Smooth muscle cell of the brain vasculature (primary cell): ENCODE measurements at regions not wholly inside any gene's neighbourhood (a gene's known extent, or its start where the extent isn't known, plus 50 kb on each side); places are given as distances from the start of the nearest gene placed in this dataset.

Source experiments
- DNase-seq: peaks from one replicate; pipeline ENCODE4 v3.0.0-alpha.2; 2012; ENCODE audit warnings: low read depth, low spot score

- DNase-seq, result no peak
Measured at GRCh38 chr6:18335948-18336347, 51.2 kb upstream of the RNF144B start.

- DNase-seq, result no peak
Measured at GRCh38 chr6:18334251-18334650, 52.9 kb upstream of the RNF144B start.

GRCh38 chr6:18330548-18331081 lies 56.5 kb upstream of the RNF144B start:
- no peak for DNase-seq

GRCh38 chr6:18329776-18330175 lies 57.4 kb upstream of the RNF144B start:
- DNase-seq, result no peak

GRCh38 chr6:18328540-18328939 lies 58.6 kb upstream of the RNF144B start:
- no peak for DNase-seq

GRCh38 chr6:18328070-18328469 lies 59.1 kb upstream of the RNF144B start:
- no peak for DNase-seq

- no peak for DNase-seq
Measured at GRCh38 chr6:18327626-18328025, 59.5 kb upstream of the RNF144B start.

- no peak for DNase-seq
Measured at GRCh38 chr6:18326980-18327379, 60.2 kb upstream of the RNF144B start.

GRCh38 chr6:18326001-18326400 lies 61.1 kb upstream of the RNF144B start:
- no peak for DNase-seq

GRCh38 chr6:18324706-18325042 lies 60.3 kb upstream of the DEK start:
- DNase-seq, result no peak

GRCh38 chr6:18323935-18324705 lies 59.8 kb upstream of the DEK start:
- peak; percentile 24 for DNase-seq

- DNase-seq, result no peak
Measured at GRCh38 chr6:18317850-18318249, 53.5 kb upstream of the DEK start.

- no peak for DNase-seq
Measured at GRCh38 chr6:18314317-18314997, 50.1 kb upstream of the DEK start.
